K562 (cell line): ENCODE measurements at regions not wholly inside any gene's neighbourhood (a gene's known extent, or its start where the extent isn't known, plus 50 kb on each side); places are given as distances from the start of the nearest gene placed in this dataset.

Experiments
- ATAC-seq: fragments of 200-7000 bp; cut with Tn5 transposase; 3 replicates; pipeline ENCODE4 v1.9.1; 2020; ENCODE audit warnings: moderate library complexity
- BruUV-seq: library from RNA; stranded (reverse); fragments of 400-500 nt; replicated peaks from 2 replicates; lab custom pipeline; 2021; lab: Mats Ljungman, UMichigan
- CTCF ChIA-PET: fragments of 300-600 bp; formaldehyde crosslinking; extraction: SDS; loops from one replicate; lab custom pipeline; 2021; ENCODE audit warnings: low intra/inter-chr PET ratio; lab: Yijun Ruan, JAX
- POLR2A ChIA-PET: fragments of 300-600, 350-650 bp; sonication (Branson Sonifier 250); formaldehyde crosslinking; extraction: SDS; loops from one replicate; lab custom pipeline; 2021; ENCODE audit warnings: antibody characterized with exemption, inconsistent platforms; lab: Yijun Ruan, JAX
- DNase-seq, 4 experiments: peaks; one replicate each; pipeline versions ENCODE4 v3.0.0 to v3.0.0-alpha.2; 2011 to 2018; ENCODE audit warnings: low spot score in 3 of 4, mixed read lengths in 3 of 4; ENCODE audit errors: extremely low read depth in 1 of 4
- FAIRE-seq: peaks from 2 replicates; lab custom pipeline; 2011; peaks lifted over from hg19 to GRCh38; lab: Jason Lieb, UNC
- H2AFZ ChIP-seq: 2 replicates; pipeline ENCODE4 v1.6.0; 2011; ENCODE audit warnings: low read depth, low read length, control low read depth, inconsistent platforms
- H3K27ac ChIP-seq: fragments of 200-600 bp; 3 replicates; pipeline ENCODE4 v1.8.0; 2011; ENCODE audit warnings: low read depth, mild to moderate bottlenecking, control low read depth, inconsistent platforms, low read length, moderate library complexity, mixed read lengths; ENCODE audit errors: extremely low read depth
- H3K27me3 ChIP-seq, 2 experiments: fragments of 300-600 bp in 1 of 2; 2 replicates in 1 of 2; 3 replicates in 1 of 2; pipeline versions ENCODE4 v1.6.0 to v1.8.0; 2011; ENCODE audit warnings: inconsistent platforms in 2 of 2, low read length in 2 of 2, mild to moderate bottlenecking in 1 of 2, mixed read lengths in 1 of 2, moderate library complexity in 1 of 2; ENCODE audit not compliant: control insufficient read depth in 2 of 2, insufficient read depth in 2 of 2
- H3K36me3 ChIP-seq: fragments of 300-600 bp; 3 replicates; pipeline ENCODE4 v1.8.0; 2011; ENCODE audit warnings: mild to moderate bottlenecking, low read length, inconsistent platforms; ENCODE audit not compliant: control insufficient read depth, insufficient read depth
- H3K4me1 ChIP-seq, 2 experiments: fragments of 200-600 bp in 1 of 2; replicated peaks in 1 of 2; 2 replicates in 1 of 2; 3 replicates in 1 of 2; pipeline versions ENCODE4 v1.5.1 to v1.8.0; 2011; ENCODE audit warnings: inconsistent platforms in 2 of 2, low read length in 2 of 2, mild to moderate bottlenecking in 1 of 2, mixed read lengths in 1 of 2, moderate library complexity in 1 of 2; ENCODE audit not compliant: control insufficient read depth in 2 of 2, insufficient read depth in 2 of 2
- H3K4me2 ChIP-seq: 2 replicates; pipeline ENCODE4 v1.6.1; 2011; ENCODE audit warnings: low read length, control low read depth, inconsistent platforms, mixed read lengths; ENCODE audit not compliant: insufficient read depth
- H3K4me3 ChIP-seq: fragments of 200-600 bp; sonication (generic), shearing (Covaris generic); 2 replicates; pipeline ENCODE4 v1.5.1; 2016; ENCODE audit warnings: control low read depth, inconsistent platforms
- H3K79me2 ChIP-seq: fragments of 200-600 bp; 3 replicates; pipeline ENCODE4 v1.8.0; 2011; ENCODE audit warnings: low read length, inconsistent platforms; ENCODE audit not compliant: control insufficient read depth, insufficient read depth
- H3K9ac ChIP-seq, 2 experiments: 2 replicates each; pipeline versions ENCODE4 v1.6.0 to v1.6.1; 2011; ENCODE audit warnings: low read depth in 2 of 2, low read length in 2 of 2, control low read depth in 1 of 2, inconsistent platforms in 1 of 2, mild to moderate bottlenecking in 1 of 2, mixed read lengths in 1 of 2; ENCODE audit not compliant: insufficient read depth in 1 of 2
- H3K9me1 ChIP-seq: one replicate; pipeline ENCODE4 v1.6.0; 2011; ENCODE audit warnings: inconsistent platforms, mild to moderate bottlenecking, low read length, moderate library complexity; ENCODE audit not compliant: control insufficient read depth, insufficient read depth
- H3K9me3 ChIP-seq: replicated peaks from 2 replicates; pipeline ENCODE4 v1.5.1; 2011; ENCODE audit warnings: low read depth, low read length, inconsistent platforms; ENCODE audit not compliant: control insufficient read depth, insufficient read depth
- H4K20me1 ChIP-seq: replicated peaks from 2 replicates; pipeline ENCODE4 v1.6.1; 2011; ENCODE audit warnings: low read length, inconsistent platforms, mixed read lengths; ENCODE audit not compliant: control insufficient read depth, insufficient read depth
- CREB1 ChIP-seq, 2 experiments: sonication (generic) in 1 of 2; formaldehyde crosslinking in 1 of 2; IDR thresholded peaks; 2 replicates each; pipeline versions ENCODE4 v1.6.1 to v1.8.0; 2012 to 2022; ENCODE audit warnings: inconsistent platforms in 1 of 2, mild to moderate bottlenecking in 1 of 2, missing genetic modification reagents in 1 of 2, moderate library complexity in 1 of 2
- JUN ChIP-seq, 2 experiments: sonication (generic) in 1 of 2; formaldehyde crosslinking in 1 of 2; IDR thresholded peaks; 2 replicates each; pipeline versions ENCODE4 v1.6.1 to v1.8.0; 2012 to 2022; ENCODE audit warnings: borderline replicate concordance in 2 of 2, mild to moderate bottlenecking in 2 of 2, improper control_type of control experiment in 1 of 2, low read depth in 1 of 2, low read length in 1 of 2, missing genetic modification reagents in 1 of 2
- NBN ChIP-seq: fragments of 450-650 bp; IDR thresholded peaks from 2 replicates; pipeline ENCODE4 v1.6.1; 2016; ENCODE audit warnings: low read depth, mild to moderate bottlenecking
- POLR3G ChIP-seq: IDR thresholded peaks from 2 replicates; pipeline ENCODE4 v1.6.1; 2011; ENCODE audit not compliant: insufficient read length, insufficient replicate concordance; ENCODE audit errors: extremely low read depth
- TFE3 ChIP-seq: fragments of 450-650 bp; formaldehyde crosslinking; IDR thresholded peaks from 2 replicates; pipeline ENCODE4 v1.4.0; 2020; ENCODE audit warnings: mild to moderate bottlenecking, mixed read lengths
- USF2 ChIP-seq: sonication (generic); formaldehyde crosslinking; IDR thresholded peaks from 2 replicates; pipeline ENCODE4 v1.5.0; 2020; ENCODE audit warnings: missing genetic modification reagents
- ZNF699 ChIP-seq: fragments of 250-450 bp; sonication (Bioruptor Pico); IDR thresholded peaks from 2 replicates; pipeline ENCODE4 v1.8.0; 2021; ENCODE audit warnings: mild to moderate bottlenecking, moderate library complexity; ENCODE audit not compliant: insufficient replicate concordance
- whole genome bisulfite sequencing: fragments of 100-300 bp; shearing (Covaris generic); methylation state at CpG from one replicate; pipeline ENCODE4 v1.1.6; 2016; ENCODE audit warnings: low coverage, mixed read lengths; ENCODE audit not compliant: insufficient coverage; ENCODE audit errors: missing lambda C conversion rate; 5-methylcytosine and 5-hydroxymethylcytosine counted together
- in situ Hi-C: fragments of 300-500 bp; cut with MboI; formaldehyde crosslinking; loops from 4 replicates; pipeline ENCODE4 v1.15.0; 2018; ENCODE audit warnings: inconsistent platforms, mixed read lengths
- intact Hi-C: fragments of 100-400 bp; cut with micrococcal nuclease; formaldehyde crosslinking; loops from 2 replicates; pipeline ENCODE4 v1.14.2; 2022

GRCh38 chr21:26754853-26755252 is 90.4 kb downstream of the ADAMTS1 start:
- Histone ChIP-seq H3K4me2 (no peak overlapping the region), H2AFZ (no peak overlapping the region), H3K4me3 (no peak overlapping the region), H3K79me2 (no peaks in the 10 kb centered on the region), H3K36me3 (no peaks in the 10 kb centered on the region), H3K4me1 (no peaks in the 10 kb centered on the region), H4K20me1 (no peaks in the 10 kb centered on the region), H3K9me1 (no peaks in the 10 kb centered on the region), H3K27me3 (no peaks in the 10 kb centered on the region)
- intact Hi-C loops (no loop called here), in situ Hi-C loops (no loop called here)
- CTCF ChIA-PET, result no interaction called here
- POLR2A ChIA-PET, result no interaction called here
- DNase-seq (no peak), ATAC-seq (no peak)
- TF ChIP-seq CREB1 (IDR thresholded peaks at IDR 0.05) (no peak), CREB1 (CRISPR knock-in tag; IDR thresholded peaks at IDR 0.05) (no peak), JUN (IDR thresholded peaks at IDR 0.05; ENCODE audit: borderline replicate concordance, low read depth, low read length) (no peak), JUN (CRISPR knock-in tag; IDR thresholded peaks at IDR 0.05; ENCODE audit: borderline replicate concordance) (no peak), NBN (no peak)
- TF ChIP-seq, all 486 proteins: peak for 0
- WGBS, result 0% methylated on average over 2 of the region's 2 CpGs
- H3K9ac ChIP-seq, result no peak overlapping the region
- BruUV-seq, result no TSS peak
- H3K9me3 ChIP-seq, result no peaks in the 10 kb centered on the region; the same call in 1 of the 2 replicates
- no peak overlapping the region for H3K27ac ChIP-seq
- no peak for FAIRE-seq

GRCh38 chr21:26753822-26754221 is 91.4 kb downstream of the ADAMTS1 start:
- intact Hi-C loops, result no loop called here
- no peaks in the 10 kb centered on the region for H3K9me1 ChIP-seq
- H4K20me1 ChIP-seq, result no peaks in the 10 kb centered on the region
- no peak overlapping the region for H3K4me3 ChIP-seq
- CTCF ChIA-PET, result no interaction called here
- POLR2A ChIA-PET, result no interaction called here
- H3K4me1 ChIP-seq, result no peaks in the 10 kb centered on the region
- no peaks in the 10 kb centered on the region for H3K79me2 ChIP-seq
- TF ChIP-seq ZNF699 (CRISPR knock-in tag) (no peak), USF2 (CRISPR knock-in tag) (0 out of 2 replicates have a peak, but pooled peaks have one; percentile 13), TFE3 (CRISPR knock-in tag) (peak; percentile 66), POLR3G (no peak)
- no peaks in the 10 kb centered on the region for H3K36me3 ChIP-seq
- no peak overlapping the region for H3K4me2 ChIP-seq
- no peak overlapping the region for H3K27ac ChIP-seq
- DNase-seq, result peak in 3 of 4 experiments; percentile 4 to 47 (median 42)
- H3K9ac ChIP-seq, result no peak overlapping the region
- WGBS, result 1% methylated on average over 4 of the region's 4 CpGs
- no peak overlapping the region for H2AFZ ChIP-seq
- no peak for FAIRE-seq
- no TSS peak for BruUV-seq
- no peak for ATAC-seq
- in situ Hi-C loops, result no loop called here
- H3K9me3 ChIP-seq, result no peaks in the 10 kb centered on the region; the same call in 1 of the 2 replicates
- no peaks in the 10 kb centered on the region for H3K27me3 ChIP-seq
